ENCODE measurements at regions not wholly inside any gene's neighbourhood (a gene's known extent, or its start where the extent isn't known, plus 50 kb on each side); places are given as distances from the start of the nearest gene placed in this dataset.

DNA sequence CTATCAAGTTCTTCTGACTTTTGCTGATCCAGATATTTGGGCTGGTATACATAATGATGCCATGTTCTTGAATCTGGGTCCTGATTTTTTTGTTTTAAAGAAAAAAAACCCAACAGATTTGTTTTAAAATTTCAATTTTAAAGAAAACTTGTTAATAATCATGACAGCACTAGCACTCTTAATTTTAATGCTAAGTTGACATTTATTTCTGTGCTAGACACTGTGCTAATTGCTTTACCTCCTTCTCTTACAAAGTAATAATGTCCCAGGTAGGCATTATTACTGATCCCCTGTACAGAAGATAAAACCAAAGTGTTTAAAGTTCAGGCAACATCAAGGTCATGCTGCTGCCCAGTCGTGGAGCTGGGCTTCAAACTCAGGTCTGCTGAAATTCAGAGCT, 101.9 kb downstream of the ZNF608 start:
- H3K4me1 ChIP-seq, result peaks cover 11 to 21% (median 20%) of the 10 kb centered on the region in 3 donors
- 8% methylated on average over 1 of the region's 1 CpG for WGBS, 2 donors

DNA sequence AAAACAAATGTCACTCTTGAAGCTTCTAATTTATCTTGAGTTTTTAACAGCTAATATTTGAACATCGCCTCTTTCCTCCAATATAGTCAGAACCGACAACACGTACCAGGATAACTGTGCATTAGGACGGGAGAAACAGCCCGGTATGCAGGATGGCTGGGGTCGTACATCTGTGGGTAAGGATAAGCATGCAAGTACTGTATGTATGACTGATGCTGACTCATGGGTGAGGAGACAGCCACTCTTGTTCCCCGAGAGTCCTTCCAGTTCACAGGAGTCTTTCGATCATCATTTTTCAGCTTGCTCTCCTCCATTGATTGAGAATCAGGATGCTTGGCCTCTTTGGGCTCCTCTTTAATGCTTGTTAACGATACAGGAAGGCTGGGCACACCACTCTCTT, 102.3 kb downstream of the ZNF608 start:
- no peak for FAIRE-seq

More for the DNA sequence above, 101.9 kb downstream of the ZNF608 start:
- H3K9me3 ChIP-seq, result no peaks in the 10 kb centered on the region
- H3K36me3 ChIP-seq, result peaks cover 0 to 20% (median 0%) of the 10 kb centered on the region in 3 donors
- intact Hi-C loops (cut with DNase I), result no loop called here
- H3K4me3 ChIP-seq, result no peak overlapping the region
- TF ChIP-seq, protein P1, sequence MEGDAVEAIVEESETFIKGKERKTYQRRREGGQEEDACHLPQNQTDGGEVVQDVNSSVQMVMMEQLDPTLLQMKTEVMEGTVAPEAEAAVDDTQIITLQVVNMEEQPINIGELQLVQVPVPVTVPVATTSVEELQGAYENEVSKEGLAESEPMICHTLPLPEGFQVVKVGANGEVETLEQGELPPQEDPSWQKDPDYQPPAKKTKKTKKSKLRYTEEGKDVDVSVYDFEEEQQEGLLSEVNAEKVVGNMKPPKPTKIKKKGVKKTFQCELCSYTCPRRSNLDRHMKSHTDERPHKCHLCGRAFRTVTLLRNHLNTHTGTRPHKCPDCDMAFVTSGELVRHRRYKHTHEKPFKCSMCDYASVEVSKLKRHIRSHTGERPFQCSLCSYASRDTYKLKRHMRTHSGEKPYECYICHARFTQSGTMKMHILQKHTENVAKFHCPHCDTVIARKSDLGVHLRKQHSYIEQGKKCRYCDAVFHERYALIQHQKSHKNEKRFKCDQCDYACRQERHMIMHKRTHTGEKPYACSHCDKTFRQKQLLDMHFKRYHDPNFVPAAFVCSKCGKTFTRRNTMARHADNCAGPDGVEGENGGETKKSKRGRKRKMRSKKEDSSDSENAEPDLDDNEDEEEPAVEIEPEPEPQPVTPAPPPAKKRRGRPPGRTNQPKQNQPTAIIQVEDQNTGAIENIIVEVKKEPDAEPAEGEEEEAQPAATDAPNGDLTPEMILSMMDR (IDR thresholded peaks at IDR 0.05), result no peak
- FAIRE-seq, result no peak
- no peak for DNase-seq
- no peak overlapping the region for H3K27ac ChIP-seq
- no peaks in the 10 kb centered on the region for H3K27me3 ChIP-seq
- ATAC-seq, result no peak

GRCh38 chr5:124643336-124643735, 103.1 kb downstream of the ZNF608 start:
- ATAC-seq, result no peak
- H3K4me1 ChIP-seq, result peaks cover 9 to 16% (median 11%) of the 10 kb centered on the region in 3 donors

More for the DNA sequence above, 102.3 kb downstream of the ZNF608 start:
- intact Hi-C loops (cut with DNase I), result no loop called here
- H3K27ac ChIP-seq, result no peak overlapping the region
- H3K36me3 ChIP-seq, result peaks cover 0 to 20% (median 0%) of the 10 kb centered on the region in 3 donors
- TF ChIP-seq, protein P1 (IDR thresholded peaks at IDR 0.05), result no peak
- ATAC-seq (no peak), DNase-seq (no peak)
- no peaks in the 10 kb centered on the region for H3K27me3 ChIP-seq
- H3K9me3 ChIP-seq, result no peaks in the 10 kb centered on the region
- WGBS, 2 donors, result 91 to 95% methylated on average over 9 of the region's 9 CpGs
- no peak overlapping the region for H3K4me3 ChIP-seq
- peaks cover 11 to 18% (median 16%) of the 10 kb centered on the region in 3 donors for H3K4me1 ChIP-seq

GRCh38 chr5:124642151-124642550, 104.3 kb downstream of the ZNF608 start:
- ATAC-seq, result peak in 1 of 4 donors; percentile 22
- Histone ChIP-seq H3K27me3 (no peaks in the 10 kb centered on the region), H3K4me3 (no peak overlapping the region), H3K36me3 (peaks cover 0 to 16% (median 0%) of the 10 kb centered on the region in 3 donors), H3K27ac (peak overlapping the region in 2 of 4 donors; percentile 35 to 38), H3K9me3 (no peaks in the 10 kb centered on the region), H3K4me1 (peaks cover 9 to 16% (median 11%) of the 10 kb centered on the region in 3 donors)
- TF ChIP-seq, protein P1 (IDR thresholded peaks at IDR 0.05), result no peak
- FAIRE-seq, result no peak
- no peak for DNase-seq
- intact Hi-C loops (cut with DNase I), result no loop called here
- WGBS, 2 donors, result 92 to 97% methylated on average over 2 of the region's 2 CpGs

More at GRCh38 chr5:124643336-124643735, 103.1 kb downstream of the ZNF608 start:
- H3K27ac ChIP-seq, result no peak overlapping the region
- H3K9me3 ChIP-seq, result no peaks in the 10 kb centered on the region
- intact Hi-C loops (cut with DNase I), result no loop called here
- H3K4me3 ChIP-seq, result no peak overlapping the region
- 97 to 98% methylated on average over 7 of the region's 7 CpGs for WGBS, 2 donors
- FAIRE-seq, result no peak
- H3K36me3 ChIP-seq, result peaks cover 0 to 18% (median 0%) of the 10 kb centered on the region in 3 donors
- TF ChIP-seq, protein P1 (IDR thresholded peaks at IDR 0.05), result no peak
- no peaks in the 10 kb centered on the region for H3K27me3 ChIP-seq
- no peak for DNase-seq

DNA sequence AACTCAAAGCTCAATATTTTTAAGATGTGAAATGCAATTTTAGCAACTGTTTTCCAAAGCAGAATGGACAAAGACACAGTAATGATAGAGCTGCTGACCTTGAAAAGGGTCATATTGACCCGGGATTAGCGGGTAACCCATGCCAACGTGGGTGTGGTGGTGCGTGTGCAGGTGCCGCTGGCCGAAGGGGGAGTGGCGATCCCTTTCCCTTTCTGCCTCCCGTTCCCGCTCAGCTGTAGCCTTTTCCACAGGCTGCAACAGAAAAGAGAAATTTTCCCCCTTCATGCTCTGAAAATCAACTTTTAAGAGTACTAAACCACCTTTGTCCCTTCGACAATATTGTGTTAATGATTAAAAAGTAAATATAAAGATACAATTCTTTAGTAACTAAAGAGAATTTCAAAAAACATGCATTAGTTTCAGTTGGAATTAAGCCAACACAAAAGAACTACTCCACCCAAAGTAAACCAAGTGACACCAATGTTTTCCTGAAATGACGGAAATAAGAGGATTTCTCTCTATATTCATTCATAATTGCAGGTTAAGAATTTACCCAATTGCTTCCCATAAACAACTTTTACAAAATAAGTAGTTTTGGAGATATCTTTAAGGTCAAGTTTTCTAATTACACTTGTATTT, 105.2 kb downstream of the ZNF608 start:
- Histone ChIP-seq H3K36me3 (peaks cover 0 to 16% (median 0%) of the 10 kb centered on the region in 3 donors), H3K27ac (peak overlapping the region in 2 of 4 donors; percentile 35 to 38), H3K27me3 (no peaks in the 10 kb centered on the region), H3K4me1 (peaks cover 9 to 16% (median 11%) of the 10 kb centered on the region in 3 donors), H3K4me3 (no peak overlapping the region), H3K9me3 (no peaks in the 10 kb centered on the region)
- TF ChIP-seq, protein P1 (IDR thresholded peaks at IDR 0.05), result no peak
- no peak for FAIRE-seq
- ATAC-seq, result peak; percentile 84 to 94 (median 88)
- DNase-seq, result peak in 3 of 6 donors; percentile 40 to 49 (median 43)
- intact Hi-C loops (cut with DNase I), result no loop called here
- 22% methylated on average over 11 of the region's 11 CpGs for WGBS, 2 donors
